GM12864 (cell line): ENCODE measurements at regions not wholly inside any gene's neighbourhood (a gene's known extent, or its start where the extent isn't known, plus 50 kb on each side); places are given as distances from the start of the nearest gene placed in this dataset.

ENCODE experiments used
- DNase-seq: peaks from one replicate; pipeline ENCODE4 v3.0.0-alpha.2; 2011; ENCODE audit warnings: low read depth
- H3K4me3 ChIP-seq: 2 replicates; pipeline ENCODE4 v1.5.1; 2011; ENCODE audit warnings: mild to moderate bottlenecking, low read depth, low read length, control low read depth
- CTCF ChIP-seq: IDR thresholded peaks from 2 replicates; pipeline ENCODE4 v1.5.1; 2011; ENCODE audit warnings: low read depth, mild to moderate bottlenecking, moderate library complexity, low read length, control low read depth, inconsistent platforms; ENCODE audit errors: missing control alignments

DNA sequence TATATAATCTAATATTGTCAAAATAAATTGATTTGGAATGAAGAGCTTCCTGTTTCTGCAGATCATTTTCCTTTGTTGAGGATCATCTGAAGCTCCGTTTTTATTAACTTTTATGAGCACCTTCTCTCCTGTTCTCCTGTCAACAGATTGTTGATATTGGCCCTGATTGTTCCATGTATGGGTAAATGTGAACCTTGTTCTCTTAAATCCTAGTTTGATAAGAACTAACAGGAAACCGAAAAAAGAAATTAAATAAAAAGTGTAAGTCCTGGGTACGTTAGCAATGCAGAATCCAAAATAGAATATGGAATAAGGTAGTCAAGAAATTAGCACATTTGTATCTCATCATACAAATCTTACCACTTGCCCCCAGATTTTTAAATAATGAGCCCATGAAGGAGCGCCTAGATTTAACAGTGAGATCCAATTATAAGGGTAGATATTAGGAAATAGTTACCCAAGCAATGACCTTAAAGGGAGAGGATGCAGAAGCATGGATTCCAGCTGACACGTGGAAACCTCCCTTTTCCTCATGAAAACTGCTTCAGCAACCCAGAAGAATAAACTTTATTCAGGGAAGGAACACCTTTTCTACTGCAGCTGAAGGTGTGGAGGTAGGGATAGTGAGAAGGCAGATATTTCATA lies 80.8 kb upstream of the PIK3R1 start:
- DNase-seq, result no peak
- no peak overlapping the region for H3K4me3 ChIP-seq
- TF ChIP-seq CTCF, result no peak

GRCh38 chr5:68134033-68134668 lies 81.4 kb upstream of the PIK3R1 start:
- DNase-seq, result no peak
- TF ChIP-seq CTCF, result no peak
- H3K4me3 ChIP-seq, result no peak overlapping the region

GRCh38 chr5:68130253-68130652 lies 85.3 kb upstream of the PIK3R1 start:
- H3K4me3 ChIP-seq, result no peak overlapping the region
- no peak for TF ChIP-seq CTCF
- no peak for DNase-seq

DNA sequence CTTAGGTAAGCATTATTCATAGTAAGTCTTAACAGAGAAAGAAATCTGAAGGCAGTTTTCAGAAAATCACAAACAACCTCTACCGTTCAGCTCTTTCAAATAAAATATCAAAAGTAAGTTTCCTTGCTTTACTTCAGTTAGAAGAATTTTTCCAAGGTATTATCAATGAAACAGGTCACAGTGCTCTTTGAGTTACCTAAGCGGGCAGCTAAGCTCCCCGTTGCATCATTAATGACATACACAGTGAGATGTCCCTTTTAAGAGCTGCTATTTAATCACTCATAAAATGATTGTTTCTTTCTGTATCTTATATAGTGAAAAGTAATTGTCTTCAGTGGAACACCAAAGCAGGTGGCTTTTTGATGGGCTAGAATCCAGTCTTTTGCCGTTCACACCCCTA lies 86.2 kb upstream of the PIK3R1 start:
- TF ChIP-seq CTCF, result no peak
- no peak for DNase-seq
- H3K4me3 ChIP-seq, result no peak overlapping the region

GRCh38 chr5:68126886-68127285 lies 88.7 kb upstream of the PIK3R1 start:
- no peak overlapping the region for H3K4me3 ChIP-seq
- TF ChIP-seq CTCF, result no peak
- DNase-seq, result no peak

GRCh38 chr5:68122439-68123328 lies 92.9 kb upstream of the PIK3R1 start:
- TF ChIP-seq CTCF, result no peak
- no peak for DNase-seq
- H3K4me3 ChIP-seq, result no peak overlapping the region
